GM19468 (cell line): ENCODE measurements at regions not wholly inside any gene's neighbourhood (a gene's known extent, or its start where the extent isn't known, plus 50 kb on each side); places are given as distances from the start of the nearest gene placed in this dataset.

Source experiments
- ATAC-seq: cut with Tn5 transposase; IDR thresholded peaks from one replicate; pipeline ENCODE4 v1.9.1; 2021; ENCODE audit warnings: mild to moderate bottlenecking, moderate library complexity, moderate number of reproducible peaks; ENCODE audit not compliant: unreplicated experiment; ENCODE audit errors: extremely low read depth

DNA sequence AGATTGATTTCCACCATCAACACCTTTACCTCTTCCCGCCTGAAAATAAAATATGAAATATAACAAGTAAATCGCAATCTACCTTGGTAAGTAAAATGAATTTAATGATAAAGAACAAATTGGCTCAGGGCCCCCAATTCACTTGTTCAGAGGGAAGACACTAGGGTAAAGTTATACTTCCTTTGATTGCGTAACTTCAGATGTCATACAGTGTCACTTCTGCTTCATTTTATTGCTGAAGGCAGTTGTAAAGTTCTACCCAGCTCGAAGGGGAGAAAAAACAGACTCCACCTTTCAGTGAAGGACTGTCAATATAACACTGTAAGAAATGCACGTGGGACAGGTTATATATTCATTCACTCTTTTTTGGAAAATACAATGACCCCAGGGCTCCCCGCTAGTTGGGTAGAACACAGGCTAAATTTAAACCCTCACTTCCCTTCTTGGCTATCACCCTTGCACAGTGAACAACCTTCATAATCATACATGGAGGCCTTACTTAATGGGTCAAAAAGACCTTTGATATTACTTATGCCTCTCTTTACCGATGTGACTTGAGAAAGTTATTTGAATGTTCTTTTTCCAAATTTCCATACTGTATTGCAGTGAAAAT is 848.8 kb downstream of the MAT2B start:
- no peak for ATAC-seq

DNA sequence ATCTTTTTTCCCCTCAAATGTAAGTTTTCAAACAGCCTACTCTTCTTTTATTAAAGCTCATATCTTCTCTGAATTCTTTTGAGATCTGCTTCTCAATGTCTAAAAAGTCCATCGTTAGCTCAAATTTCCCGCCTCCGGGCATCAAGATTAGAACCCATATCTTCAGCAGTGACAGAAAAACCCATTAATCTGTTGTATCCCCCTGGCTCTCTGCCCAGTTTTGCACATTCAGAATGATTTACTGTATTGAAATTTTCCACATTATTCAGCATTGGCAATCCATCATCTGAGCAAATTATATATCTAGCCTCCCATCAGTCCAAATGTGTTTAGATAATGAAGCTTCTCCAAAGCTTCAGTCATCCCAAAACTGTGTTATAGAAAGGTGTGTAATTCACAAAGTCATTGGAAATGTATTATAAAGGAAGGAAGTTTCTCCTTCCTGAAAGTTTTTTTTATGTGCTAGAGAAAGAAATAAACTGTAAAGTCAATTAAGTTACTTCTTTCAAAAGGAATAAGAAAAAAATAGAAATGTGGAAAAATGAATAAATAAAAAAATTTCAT is 849.9 kb downstream of the MAT2B start:
- no peak for ATAC-seq

DNA sequence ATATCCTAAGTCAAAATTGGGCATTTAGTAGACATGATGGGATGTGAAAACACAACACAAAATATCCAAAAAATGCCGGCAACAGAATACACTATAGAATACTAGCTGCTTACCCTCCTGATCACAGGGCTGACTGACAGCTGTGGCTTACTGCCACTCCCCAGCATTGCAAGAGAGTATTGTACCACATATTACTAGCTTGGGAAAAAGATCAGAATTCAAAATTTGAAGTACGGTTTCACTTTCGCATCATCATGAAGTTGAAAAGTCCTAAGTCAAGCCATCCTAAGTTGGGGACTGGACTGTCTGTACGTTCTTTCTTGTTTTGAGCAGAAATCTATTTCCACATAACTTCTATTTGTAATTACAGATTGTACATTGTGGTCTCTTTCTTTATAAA is 851.4 kb downstream of the MAT2B start:
- ATAC-seq, result no peak

DNA sequence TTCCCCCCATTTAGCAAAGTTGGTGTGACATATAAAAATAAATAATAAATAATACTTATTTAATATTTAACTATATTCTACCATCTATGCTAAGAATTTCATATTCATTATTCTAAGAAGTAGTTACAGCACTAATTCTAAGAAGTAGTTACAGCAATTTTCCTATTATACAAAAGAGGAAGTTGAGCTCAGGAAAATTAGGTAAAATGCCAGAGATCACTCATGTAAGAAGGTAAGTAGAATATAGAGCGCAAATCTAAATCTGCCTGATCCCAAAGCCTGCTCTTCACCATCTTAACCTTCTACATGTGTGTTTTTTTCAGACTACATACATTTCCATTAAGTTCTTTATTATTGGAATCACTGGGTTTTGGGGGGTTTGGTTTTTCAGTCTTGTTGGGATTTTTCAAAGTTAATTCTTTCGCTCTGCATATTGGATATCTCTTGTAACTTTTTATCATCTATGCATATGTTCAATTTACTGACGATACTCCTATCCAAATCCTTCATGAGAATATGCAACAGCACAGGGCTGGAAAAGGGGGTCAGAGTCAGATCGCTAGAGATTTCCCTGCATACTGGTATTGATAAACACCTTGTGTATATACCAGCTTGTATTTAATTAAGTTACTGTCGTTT is 852.1 kb downstream of the MAT2B start:
- ATAC-seq, result no peak

DNA sequence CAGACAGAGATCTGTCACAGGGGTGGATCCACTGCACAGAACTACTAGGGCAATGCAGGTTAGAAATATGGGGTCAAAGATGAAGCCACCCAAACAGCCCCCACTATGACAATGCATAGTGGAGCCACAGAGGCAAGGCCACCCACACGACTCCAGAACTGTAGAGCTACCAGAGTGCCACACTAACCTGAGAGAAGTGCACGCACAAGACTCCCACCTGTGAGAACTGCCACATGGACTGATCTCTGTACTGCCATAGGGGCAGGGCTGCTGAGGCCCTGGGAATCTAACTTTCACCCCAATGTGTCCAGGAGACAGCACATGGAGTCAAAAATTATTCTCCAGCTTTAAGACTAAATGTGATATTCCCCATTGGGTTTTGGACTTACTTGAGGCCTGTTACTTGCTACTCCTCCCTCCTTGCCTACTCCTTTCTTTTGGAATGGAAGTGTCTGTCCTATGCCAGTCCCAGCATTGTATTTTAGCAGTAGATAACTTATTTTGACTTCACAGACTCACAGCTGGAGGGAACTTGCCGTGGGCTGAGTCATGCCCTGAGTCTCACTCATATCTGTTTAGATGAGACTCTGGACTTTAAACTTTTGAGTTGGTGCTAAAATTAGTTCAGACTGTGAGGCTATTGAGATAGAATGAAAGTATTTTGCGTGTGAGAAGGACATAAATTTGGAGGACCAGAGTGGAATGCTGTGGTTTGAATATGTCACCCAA is 853.3 kb downstream of the MAT2B start:
- no peak for ATAC-seq

DNA sequence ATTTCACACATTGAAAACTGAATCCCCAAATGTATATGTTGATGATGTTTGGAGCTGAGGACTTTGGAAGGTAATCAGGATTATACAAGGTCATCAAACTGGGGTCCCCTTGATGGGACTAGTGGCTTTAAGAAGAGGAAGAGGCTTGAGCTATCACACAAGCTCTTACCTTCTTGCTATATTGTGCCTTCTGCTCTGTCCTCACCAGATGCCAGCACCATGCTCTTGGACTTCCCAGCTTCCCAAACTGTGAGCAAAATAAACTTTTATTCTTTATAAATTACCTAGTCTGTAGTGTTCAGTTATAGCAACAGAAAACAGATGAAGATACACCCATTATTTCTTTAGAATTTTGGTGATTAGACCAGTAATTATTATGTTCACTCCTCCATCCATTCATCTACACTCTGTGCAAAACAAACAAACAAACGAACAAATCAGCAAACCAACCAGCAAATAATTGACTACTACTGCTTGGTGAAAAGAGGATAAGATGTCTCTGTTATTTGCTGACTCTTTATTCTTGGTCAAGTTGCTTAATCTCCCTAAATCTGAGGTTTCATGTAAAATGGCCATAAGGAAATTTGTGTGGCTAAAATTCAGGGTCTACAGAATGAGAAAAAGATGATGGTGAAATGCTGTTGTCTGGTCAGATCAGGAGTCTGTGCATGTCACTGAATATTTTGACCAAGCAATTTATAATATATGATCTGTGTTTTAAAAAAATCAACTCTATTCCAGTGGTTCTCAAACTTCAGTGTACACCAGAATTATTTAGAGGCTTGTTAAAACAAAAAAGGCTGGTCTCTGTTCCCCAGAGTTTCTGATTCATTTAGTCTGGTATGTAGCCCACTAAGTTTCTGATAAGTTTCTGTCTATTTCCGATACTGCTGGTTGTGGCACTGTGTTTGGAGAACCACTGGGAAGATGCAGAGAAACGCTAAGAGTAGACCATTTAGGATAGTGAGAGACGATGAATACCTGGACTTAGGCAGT is 854.1 kb downstream of the MAT2B start:
- no peak for ATAC-seq

DNA sequence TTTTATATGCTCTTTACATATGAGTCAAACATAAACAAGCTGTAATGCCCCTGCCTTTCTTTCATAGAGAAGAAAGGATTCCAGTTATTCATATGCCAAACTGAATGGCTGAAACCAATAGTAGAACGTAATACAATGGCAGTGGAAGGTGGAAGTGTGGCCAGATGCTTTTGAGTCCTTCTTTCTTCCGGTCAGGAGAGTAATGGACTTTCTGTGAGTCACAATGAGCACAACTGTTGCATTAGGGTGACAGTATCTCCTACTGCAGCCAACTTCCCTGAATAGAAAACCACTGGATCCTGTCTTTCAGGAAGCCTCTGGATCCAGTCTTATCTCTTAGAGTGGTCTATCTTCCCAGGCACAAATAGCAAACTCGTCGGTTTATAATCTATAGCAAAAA is 855.2 kb downstream of the MAT2B start:
- no peak for ATAC-seq

DNA sequence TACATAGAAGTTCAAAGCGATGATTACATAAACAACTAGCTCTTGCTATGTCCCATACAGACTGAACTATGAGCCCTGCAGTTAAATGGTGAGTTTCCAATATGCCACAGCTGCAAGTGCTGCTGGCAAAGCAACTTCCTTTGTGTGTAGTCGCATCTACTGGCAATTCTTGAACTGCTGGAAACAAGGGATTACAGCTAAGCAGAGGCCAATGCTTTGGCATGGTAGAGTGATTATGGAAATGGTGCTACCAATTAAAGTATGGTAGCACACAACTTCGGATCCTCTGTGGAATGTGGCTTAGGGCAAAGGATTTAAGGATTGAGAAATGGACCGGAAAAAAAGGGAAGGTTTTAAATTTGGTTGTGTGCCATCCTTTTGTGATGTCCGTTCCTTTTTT is 856.6 kb downstream of the MAT2B start:
- no peak for ATAC-seq

DNA sequence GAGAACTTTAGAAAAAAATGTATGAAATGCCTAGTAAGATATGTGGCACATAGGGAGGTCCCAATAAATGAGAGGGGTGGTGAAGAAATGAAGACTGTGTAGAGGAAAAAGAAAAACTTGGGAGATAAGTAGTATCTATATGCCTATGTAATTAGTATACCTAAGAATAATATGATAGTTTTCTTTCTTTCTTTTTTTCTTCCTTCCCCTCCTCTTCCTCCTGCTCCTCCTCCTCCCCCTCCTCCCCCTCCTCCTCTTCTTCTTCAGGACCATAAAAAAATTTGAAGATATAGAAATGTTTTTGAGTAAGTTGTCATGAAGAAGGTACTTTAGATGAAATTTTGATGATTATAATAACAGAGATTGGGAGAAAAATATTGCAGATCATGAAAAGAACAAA is 857.4 kb downstream of the MAT2B start:
- no peak for ATAC-seq

DNA sequence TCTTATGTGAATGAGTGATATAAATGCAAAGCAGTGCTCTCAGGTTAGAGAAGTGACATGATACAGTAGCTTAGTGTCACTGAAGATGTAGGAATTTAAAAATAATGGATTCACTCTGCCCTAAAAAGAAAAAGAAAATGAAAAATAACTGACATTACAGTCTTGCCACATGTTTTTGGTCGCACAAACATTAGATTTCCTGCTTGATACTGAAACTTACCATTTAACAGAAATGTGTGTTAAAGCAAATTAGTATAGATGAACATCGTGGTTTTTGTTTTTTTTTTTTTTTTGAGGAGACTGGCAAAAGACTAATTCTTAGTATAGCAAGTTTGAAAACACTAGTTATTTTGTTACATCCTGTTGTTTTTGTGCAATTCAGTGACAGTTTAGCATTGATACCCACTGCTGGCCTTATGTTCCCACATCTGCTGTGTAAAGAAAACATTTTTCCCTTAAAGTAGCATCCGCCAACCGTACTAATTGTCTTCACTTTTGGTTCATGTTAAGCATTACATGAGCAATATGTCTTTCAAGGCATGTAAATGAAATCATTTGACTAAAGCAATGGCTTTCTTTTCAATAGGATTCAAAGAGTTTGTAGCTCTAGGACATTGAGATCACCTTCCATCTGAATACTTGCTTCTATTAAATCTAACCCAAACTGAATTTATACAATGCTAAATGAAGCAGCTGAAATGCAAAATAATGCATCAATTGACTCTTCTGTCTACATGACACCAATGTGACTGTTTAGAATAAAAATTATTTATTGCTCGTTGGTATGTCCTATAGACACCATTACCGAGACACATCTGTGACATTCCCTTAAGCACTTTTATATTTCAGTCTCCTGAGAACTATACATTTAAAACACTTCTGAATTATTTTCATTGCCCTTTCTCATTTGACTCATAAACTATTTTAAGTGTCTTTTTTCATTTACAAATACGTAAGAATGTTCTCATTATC is 859.1 kb downstream of the MAT2B start:
- ATAC-seq, result no peak

DNA sequence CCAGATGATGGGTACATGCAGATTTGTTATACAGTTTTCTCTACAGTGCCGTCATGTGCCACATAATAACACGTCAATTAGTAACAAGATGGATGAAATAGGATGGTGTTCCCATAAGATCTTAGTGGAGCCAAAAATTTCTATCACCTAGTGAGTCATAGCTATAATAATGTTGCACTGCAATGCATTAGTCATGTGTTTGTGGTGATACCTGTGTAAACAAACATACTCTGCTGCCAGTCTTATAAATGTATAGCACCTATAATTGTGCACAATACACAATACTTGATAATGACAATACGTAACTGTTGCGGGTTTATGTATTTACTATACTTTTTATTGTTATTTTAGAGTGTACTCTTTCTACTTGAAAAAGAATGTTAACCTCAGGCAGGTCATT is 865.4 kb downstream of the MAT2B start:
- ATAC-seq, result no peak

DNA sequence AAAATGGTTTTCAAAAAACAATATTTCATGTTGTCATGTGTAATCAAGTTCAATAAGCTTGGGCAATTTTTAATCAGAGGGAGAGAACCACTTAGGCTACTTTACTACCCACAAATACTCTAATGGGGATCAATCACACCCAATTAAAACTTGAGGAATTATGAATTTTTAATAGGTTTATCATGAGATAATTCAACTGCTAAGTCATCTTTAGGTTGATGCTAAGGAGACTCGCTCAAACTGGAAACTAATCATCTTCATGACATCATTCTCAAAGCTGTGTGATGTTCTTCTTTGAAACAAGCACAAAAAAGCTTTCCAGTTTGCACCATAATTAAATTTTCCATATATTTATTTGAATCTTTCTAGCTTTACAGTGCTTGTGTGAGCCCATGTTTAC is 867.5 kb downstream of the MAT2B start:
- ATAC-seq, result no peak

DNA sequence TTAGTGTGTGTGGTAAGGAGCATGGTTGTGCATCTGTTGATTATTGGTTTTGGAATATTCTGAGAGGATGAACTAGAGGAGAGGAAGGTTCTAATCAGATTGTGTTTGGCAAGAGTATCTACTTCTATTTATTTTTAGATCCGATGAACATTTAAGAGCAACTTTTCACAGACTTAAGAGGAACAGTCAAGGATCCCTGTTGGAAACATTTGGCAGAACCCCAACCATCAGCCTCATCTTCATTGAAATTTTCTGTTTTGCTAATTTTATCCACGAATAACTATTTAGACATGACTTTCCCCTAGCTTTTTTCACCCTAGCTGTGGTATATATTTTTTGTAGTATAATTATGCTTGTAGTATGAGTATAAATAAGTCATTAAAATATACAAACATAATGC is 868.5 kb downstream of the MAT2B start:
- ATAC-seq, result no peak

DNA sequence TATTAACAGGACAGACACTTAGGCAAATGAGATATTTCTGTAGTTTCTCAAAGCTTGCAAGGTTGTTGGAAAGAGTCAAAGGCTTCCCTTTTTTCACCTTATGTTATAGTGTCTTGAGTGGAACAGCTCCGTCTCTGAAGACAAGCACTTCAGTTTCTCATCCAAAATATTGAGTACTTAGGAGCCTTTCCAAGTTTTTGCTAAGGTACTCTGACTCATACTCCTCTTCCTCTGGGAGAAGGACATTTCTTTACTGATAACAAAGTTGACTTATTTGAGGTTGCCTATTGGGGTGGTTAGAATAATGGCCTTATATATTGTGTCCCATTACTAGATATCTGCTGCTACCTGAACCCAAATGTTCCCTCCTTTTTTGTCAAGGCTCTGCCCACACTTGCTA is 869.6 kb downstream of the MAT2B start:
- ATAC-seq, result no peak

DNA sequence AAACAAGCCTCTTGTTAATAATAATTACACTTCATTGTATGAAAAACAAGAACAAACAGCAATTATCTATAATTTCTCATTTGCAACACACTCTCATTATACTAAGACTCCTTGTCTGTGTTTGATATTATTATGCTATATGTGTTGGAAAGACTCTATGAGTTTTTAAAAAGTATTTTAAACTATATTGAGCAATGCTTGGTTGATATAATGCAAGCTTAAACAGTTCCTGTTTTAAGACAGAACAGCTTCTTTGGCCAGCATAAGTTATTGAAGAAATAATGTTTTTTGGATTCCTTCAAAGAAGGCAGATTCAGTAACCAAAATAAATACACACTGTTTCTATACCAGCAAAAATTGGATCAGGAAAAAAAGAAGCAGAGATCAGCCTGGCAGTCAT is 871.4 kb downstream of the MAT2B start:
- ATAC-seq, result no peak

DNA sequence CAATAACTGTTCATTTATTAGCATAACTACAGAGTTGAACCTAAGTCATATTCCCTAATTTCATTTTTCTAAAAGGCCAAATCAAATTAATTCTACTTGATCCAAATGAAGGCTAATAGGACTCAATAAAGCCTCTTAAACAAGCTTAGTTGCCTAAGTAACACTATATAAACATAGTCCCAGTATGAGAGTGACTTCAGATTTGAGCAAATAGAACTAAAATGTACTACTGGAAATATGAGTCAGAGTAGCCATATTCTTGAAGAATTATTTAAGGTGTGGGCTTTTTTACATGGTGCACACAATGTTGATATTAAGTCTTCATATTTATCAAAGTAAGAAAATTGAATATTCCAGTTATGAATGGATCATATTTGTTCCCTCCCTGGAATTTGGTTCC is 872.3 kb downstream of the MAT2B start:
- ATAC-seq, result no peak

DNA sequence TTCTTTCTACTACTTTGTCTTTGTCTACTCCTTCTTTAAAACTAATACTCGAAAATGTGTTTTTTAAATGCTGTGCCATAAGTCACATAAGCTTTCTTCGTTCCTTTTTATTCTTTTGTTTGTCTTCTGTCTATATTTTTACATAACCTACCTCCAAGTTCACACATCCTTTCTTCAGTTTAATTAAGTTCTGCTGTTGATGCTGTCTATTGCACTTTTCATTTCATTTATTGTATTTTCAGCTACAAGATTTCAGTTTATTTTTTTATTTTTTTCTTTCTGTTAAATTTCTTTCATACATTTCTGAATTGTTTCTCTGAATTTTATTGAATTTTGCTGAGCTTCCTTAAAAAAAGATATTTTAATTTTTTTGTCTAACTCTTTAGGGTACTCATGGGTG is 878.2 kb downstream of the MAT2B start:
- no peak for ATAC-seq

DNA sequence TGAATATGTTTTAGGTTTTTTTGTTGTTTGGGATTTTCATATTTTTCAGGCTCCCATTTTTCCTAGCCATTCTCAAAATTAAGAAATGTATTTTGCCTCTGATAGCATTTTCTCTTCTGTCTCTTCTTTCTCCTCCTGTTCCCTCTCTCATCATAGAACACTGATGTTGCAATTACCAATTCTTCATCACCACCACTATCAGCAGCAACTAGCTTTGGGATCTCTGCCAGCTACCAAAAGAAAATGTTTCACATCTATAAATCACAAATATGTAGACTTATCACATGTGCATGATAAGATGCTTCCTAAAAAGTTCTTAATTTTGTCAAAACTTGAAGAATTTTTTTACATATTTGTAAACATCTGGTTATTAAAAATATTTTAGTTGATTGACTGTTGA is 887.1 kb downstream of the MAT2B start:
- no peak for ATAC-seq

DNA sequence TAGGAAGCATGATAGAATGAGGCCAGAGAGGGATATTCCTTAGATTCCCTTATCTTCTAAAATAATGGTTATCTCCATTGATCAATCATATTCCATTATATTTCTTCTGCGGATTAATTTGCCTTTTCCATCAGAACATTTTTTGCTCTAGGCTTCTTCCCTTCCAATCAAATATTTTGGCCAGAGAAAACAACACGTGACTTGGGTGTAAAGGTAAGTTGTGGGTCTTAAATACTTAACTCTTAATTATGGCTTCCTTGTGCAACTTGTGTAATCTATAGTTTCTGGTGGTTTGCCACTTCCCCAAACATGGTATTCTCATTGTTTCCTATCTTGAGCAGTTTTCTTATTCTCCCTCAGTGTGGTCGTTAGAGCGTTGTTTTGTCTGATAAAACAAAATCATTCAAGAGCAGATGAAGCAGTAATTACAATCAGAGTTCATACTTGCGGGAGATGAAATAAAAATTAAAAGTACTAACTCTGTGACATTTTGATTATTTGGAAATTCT is 889.3 kb downstream of the MAT2B start:
- ATAC-seq, result no peak
